Body of pancreas (tissue), 4 donors: ENCODE measurements at regions not wholly inside any gene's neighbourhood (a gene's known extent, or its start where the extent isn't known, plus 50 kb on each side); places are given as distances from the start of the nearest gene placed in this dataset.

Experiments used
- POLR2A ChIP-seq, 3 donors: fragments of 450-650 bp; IDR thresholded peaks; one replicate each; pipeline ENCODE4 v1.6.1; 2016; ENCODE audit warnings: antibody characterized with exemption in 3 of 3, mild to moderate bottlenecking in 2 of 3
- TF ChIP-seq, protein P1 (sequence below), 7 experiments: fragments of 450-650 bp in 4 of 7; fragments of 200-600 bp in 3 of 7; sonication (generic) in 3 of 7; IDR thresholded peaks; one replicate each; pipeline ENCODE4 v1.5.1; 2016 to 2019; ENCODE audit warnings: antibody characterized with exemption in 7 of 7

DNA sequence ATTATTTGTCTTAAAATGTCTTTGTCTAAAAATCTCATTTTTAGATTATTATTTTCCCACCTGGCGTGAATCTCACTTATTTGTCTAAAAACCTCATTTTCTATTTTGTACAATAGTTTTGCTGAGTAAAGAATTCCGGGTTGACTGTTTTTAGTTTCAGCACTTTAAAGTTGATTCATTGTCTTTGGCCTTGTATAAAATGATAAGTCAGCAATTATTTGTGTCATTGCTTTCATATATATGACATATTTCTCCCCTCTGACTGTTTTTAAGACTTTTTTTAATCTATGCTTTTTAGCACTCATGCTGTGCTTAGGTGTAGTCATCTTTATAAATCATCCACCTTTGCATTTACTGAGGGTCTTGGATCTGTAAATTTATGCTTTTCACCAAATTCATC is 92.1 kb upstream of the DOK6 start:
- TF ChIP-seq, protein P1, sequence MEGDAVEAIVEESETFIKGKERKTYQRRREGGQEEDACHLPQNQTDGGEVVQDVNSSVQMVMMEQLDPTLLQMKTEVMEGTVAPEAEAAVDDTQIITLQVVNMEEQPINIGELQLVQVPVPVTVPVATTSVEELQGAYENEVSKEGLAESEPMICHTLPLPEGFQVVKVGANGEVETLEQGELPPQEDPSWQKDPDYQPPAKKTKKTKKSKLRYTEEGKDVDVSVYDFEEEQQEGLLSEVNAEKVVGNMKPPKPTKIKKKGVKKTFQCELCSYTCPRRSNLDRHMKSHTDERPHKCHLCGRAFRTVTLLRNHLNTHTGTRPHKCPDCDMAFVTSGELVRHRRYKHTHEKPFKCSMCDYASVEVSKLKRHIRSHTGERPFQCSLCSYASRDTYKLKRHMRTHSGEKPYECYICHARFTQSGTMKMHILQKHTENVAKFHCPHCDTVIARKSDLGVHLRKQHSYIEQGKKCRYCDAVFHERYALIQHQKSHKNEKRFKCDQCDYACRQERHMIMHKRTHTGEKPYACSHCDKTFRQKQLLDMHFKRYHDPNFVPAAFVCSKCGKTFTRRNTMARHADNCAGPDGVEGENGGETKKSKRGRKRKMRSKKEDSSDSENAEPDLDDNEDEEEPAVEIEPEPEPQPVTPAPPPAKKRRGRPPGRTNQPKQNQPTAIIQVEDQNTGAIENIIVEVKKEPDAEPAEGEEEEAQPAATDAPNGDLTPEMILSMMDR (IDR thresholded peaks at IDR 0.05) = no peak
- TF ChIP-seq POLR2A (IDR thresholded peaks at IDR 0.05) = no peak
